GM18873 (cell line): ENCODE measurements at regions not wholly inside any gene's neighbourhood (a gene's known extent, or its start where the extent isn't known, plus 50 kb on each side); places are given as distances from the start of the nearest gene placed in this dataset.
"Not testable (repeated sequence)": the region's sequence is repeated elsewhere in the genome, so short reads cannot be mapped to it uniquely, and the experiment has no call there.

Source experiments
- ATAC-seq: cut with Tn5 transposase; IDR thresholded peaks from one replicate; pipeline ENCODE4 v1.9.1; 2021; ENCODE audit warnings: mild to moderate bottlenecking, moderate library complexity, moderate number of reproducible peaks; ENCODE audit not compliant: unreplicated experiment, low FRiP score

DNA sequence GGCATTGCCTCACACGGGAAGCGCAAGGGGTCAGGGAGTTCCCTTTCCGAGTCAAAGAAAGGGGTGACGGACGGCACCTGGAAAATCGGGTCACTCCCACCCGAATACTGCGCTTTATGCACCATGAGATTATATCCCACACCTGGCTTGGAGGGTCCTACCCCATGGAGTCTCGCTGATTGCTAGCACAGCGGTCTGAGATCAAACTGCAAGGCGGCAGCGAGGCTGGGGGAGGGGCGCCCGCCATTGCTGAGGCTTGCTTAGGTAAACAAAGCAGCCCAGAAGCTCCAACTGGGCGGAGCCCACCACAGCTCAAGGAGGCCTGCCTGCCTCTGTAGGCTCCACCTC is 145.1 kb upstream of the BCL6 start:
- not testable (repeated sequence) for ATAC-seq

DNA sequence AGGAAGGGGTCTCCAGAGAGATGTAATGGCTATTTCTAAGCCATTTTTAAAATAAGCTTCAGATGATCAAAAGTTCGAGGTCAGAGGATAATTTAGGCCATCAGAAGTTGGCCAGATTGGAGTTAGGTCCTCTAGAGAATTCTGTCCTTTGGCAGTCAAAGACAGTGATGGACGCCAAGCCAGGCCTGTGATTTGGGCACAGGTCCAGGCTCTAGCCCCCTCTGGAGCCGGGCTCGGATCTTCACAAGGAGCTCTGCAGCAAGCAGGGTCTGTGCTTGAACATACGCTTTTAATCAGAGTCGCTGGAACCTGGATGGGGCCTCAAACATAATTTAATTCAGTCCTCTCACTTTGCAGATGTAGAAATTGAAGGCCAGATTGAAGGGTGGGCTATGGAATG is 151.4 kb upstream of the BCL6 start:
- no peak for ATAC-seq

DNA sequence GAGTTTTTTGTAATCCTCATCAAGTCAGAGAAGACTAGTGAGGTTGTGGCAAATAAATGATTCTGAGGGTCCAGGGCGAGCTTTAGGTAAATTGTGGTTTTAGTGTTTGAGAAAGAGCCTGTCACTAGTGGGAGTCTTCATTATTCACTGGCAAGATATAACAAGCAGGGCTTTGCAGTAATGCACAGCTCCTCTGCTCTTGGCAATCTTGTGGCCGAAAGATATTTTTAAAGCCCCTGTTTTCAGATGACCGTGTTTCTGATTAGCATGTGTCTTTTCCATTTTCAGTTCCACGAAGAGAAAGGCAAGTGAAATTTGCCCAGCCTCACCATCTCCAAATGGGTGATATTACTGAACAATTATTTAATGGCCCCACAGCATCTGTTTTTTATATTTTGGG is 154.0 kb upstream of the BCL6 start:
- ATAC-seq = no peak

DNA sequence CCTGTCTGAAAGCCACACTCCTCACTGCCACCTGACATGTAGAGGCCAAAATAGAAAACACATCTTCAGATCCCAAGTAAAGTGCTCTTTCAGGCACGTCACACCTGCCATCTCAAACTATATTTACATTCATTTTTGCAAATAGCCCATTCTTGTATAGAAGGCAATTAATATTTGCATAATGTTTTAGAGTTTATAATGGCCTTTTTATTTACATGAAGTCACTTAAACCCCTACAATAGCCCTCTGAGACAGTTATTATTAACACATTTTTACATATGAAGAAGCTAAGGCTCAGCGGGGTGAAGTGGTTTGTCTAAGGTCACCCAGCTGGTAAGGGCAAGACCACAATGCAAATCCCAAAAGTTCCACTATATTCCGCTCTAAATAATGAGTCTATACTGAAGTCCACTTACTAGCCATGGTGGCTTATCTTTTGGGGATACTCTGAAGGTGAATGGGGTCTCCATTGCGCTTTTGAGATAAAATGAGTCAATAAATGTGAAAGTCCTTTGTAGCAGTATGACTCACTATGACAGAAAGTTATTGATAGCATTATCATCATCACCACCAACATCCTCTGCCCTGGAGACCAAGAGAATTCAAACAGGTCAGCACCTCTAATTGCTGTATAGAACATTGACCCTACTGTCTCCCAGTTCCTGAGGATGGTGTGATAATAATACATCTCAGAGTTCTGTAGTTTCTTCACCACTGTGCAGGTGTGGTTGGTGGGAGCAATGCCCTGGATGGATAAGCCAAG is 155.9 kb upstream of the BCL6 start:
- no peak for ATAC-seq

DNA sequence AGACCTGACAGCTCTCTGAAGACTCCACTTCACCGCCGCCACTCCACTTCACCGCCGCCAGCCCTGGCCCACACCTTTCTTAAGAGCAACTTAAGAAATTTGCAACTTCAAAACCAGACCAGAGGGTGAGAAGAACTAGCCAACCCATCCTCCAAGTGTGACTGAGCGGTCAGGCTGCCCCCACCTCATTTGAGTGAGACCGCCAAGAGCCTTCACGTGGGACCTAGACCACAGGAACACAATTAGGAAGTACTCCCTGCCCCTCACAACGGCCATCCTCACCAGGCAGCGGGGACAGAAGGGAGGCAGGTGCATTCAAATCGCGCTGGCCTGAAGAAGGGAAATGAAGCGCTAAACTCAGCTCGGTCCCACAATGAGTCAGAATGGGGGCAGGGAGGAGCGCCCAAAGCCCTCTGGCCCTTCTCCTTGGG is 156.8 kb upstream of the BCL6 start:
- no peak for ATAC-seq

DNA sequence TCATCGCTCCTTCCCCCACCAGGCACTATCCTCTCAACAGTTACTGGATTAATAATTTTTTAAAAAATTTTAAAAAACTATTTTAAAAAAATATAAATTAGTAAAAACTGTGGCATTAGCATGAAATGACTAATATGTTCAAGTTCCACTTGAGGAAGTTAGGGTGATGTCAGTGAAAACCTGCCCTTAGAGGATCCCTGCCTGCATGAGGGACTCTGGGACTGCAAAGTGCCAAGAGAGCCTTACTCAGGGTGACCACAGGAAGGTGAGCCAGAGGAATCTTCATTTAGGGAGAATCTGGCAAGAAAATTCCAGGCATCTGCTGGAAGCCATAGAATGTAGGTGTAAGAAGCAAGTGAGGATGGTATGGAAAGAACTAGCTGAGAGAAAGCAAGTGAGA is 157.7 kb upstream of the BCL6 start:
- no peak for ATAC-seq

DNA sequence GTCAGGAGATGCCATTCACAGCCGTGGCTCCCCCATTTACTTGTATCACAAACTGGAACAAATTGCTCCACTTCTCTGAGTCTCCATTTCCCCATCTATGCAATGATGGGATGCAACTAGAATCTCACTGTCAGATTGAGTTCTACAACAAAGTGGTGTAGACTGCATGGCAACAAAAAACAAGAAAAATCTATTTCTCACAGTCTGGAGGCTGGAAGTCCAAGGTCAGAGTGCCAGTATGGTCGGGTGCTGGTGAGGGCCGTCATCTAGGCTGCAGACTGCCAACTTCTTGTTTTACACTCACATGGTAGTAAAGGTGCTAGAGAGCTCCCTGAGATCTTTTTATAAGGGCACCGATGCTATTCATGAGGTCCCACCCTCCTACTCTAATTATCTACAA is 158.4 kb upstream of the BCL6 start:
- ATAC-seq = no peak

DNA sequence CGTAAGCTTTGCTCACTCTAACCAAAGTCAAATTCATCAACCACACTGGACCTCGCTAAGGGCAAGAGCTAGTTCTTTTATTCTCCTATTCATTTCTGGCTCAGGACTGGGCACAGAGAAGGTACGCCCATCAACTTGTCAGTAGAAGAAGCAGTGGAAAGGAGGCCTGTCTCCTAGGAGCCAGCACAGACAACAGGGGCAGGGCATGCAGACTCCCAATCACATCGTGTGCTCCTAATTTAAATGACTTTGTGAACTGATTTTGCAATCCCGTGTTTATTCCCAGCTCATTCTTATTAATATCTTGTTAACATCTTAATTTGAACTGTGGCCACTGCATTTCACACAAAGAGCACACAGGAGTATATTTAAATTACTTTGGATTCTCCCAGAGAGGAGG is 161.1 kb upstream of the BCL6 start:
- ATAC-seq = no peak

DNA sequence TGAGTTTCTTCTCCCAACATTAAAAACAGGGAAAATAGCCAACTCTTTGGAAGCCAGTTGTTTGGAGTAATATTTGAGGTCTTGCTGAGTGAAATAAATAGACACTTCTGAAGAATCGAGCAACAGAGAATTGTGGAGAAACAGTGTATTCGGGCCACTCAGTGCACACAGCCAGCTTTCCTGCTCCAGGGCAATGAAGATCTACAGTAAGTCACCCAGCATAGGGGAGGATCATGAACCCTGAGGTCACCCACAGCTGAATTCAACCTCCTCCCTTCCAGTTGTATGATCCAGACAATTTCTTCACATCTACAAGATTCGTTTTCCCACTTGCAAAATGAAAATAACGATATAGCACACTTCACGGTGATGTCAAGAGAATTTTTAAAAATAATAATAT is 161.7 kb upstream of the BCL6 start:
- ATAC-seq = no peak

DNA sequence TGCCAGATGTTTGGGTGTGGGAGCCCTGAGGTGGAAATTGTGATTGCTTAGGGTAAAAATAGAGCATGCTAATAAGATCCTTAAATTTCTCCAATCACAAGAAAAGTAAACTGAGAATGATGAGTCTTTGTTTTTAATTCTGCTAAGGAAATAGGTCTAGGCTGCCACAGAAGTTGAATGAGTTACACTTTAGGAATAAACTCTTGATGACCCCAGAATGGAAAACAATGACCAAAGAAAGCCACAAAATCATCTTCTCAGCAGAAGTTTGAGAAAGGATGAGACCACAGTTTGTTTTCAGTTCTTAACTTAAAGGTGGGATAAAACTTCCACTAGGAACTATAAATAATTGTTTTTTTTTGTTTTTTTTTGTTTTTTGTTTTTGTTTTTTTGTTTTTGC is 164.6 kb upstream of the BCL6 start:
- no peak for ATAC-seq

DNA sequence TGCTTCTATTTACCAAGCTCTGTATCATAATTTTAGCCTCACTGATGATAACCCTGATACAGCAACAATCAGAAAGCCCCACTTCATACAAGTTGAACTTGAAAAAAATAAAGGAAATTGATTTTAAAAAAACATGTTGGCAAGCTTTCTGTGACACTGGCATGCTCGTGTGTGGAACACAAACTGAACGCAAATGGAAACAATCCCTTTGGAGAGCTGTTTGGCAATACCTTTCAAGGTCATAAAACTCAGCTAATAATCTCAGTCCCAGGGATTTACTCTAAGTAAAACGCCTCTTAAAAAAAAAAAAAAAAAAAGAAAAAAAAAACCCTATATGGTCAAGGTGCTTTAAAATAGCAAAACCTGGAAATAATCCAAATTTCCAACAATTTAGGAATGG is 166.7 kb upstream of the BCL6 start:
- ATAC-seq = no peak

DNA sequence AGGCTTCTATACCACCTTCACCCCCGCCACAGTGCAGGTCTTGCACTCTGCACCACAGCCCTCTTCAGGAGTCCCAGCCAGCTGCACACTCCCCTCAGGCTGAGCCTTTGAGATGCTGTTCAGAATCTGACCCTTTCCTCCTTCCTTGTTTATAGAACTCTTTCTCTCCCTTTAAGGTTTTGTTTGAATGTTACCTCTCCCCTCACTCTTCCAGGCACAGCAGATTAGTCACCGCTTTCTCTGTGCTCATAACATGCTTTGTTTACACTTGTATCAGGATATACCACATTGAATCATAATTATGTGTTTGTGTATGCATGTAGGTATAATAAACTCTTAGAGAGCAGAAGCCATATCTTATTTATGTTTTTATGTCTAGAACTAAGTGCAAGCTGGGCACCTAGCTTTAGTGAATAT is 168.4 kb upstream of the BCL6 start:
- no peak for ATAC-seq

DNA sequence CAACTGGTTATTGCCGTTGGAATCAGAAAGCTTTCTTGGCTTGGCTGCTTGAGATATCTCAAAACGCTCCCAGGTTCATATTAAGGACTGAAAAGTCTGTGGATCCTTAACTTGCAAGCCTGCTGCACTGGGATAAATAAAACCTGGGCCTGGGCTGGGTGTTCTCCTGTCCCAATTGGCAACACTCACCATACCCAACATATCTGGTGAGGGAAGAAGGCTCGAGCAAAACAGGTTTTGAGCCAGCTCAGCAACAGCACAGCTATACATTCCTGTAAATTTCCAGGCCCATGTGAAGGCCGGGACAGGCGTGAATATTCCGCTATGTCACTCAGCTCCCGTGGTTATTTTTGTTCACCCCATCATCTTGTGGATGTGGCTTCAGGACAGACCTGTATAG is 169.0 kb upstream of the BCL6 start:
- no peak for ATAC-seq

DNA sequence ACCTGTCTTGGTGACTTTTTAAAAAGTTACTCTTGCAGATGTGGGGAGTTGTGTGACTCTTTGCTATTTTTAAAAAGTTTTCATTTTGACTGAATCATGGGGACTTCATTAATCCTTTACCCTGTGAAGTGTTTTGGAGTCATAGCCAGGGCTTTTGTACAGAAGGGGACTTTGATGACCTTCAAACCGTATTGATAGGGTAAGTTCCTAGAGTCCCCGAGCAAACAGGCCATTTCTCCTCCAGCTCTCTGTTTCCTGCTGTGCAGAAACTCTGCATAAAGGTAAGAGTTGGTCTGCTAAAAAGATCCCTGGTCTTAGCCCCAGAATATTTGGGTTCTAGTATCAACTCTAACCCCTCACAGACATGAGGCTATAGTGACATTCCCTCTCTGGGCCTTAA is 170.8 kb upstream of the BCL6 start:
- no peak for ATAC-seq

DNA sequence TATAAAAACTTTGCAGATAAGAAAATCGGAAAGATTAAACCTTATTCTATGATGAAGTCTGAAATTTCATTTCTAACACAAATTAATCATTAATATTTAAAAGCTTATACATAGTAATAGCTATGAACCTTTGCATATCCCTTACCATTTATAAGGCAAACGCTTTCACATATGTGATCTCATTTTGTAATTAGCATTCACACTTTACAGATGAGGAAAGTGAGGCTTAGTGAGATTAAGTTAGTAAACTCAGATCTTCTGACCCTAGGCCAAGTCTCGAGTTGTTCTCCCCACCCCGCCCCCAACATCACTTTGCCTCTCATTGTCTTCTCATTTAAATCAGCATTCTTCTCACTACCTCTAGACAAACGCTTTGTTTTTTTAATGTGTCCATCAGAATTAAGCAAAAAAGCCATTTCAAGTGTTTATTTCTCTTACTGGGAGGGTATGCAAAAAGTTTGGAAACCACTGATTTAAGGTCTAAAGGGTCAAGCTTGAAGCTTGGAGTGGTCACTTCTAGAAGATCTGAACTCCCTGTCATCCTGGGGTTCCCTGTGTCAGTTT is 172.9 kb upstream of the BCL6 start:
- ATAC-seq = no peak

DNA sequence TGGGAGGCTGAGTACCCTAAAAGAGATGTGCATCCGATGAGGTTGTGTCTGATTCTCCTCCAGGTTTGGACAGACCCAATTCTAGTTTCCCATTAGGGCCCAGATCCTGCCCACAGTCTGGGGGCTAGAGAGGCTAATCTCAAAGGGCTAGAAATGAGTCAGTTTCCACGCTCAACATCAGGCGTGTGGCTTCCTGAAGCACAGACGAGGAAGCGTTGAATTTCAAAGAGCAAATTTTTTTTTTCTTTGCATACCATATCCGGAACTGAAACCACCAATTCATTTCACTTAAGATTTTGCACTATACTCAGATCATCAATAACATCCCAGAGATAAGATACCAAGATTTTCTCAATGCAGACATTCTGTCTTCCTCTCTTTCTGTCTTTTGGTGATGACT is 173.8 kb upstream of the BCL6 start:
- ATAC-seq = peak; percentile 88

DNA sequence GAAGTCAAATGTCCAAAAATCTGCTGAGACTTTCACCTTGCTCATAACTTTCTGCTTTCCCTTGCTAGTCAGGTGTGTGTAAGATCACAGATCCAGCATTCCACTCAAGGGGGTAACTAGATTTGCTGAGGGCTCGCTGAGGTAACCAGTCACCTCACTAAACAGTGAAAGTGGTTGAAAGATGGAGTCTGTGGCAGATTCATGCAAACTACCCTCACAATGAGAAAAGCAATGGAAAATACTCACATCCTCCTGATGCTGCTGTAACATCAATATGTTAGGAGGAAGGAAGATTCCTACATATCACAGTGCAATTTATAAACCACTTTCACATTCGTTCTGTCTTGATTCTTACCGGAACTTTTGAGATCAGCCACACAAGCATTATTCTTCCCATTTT is 174.3 kb upstream of the BCL6 start:
- peak; percentile 30 for ATAC-seq

DNA sequence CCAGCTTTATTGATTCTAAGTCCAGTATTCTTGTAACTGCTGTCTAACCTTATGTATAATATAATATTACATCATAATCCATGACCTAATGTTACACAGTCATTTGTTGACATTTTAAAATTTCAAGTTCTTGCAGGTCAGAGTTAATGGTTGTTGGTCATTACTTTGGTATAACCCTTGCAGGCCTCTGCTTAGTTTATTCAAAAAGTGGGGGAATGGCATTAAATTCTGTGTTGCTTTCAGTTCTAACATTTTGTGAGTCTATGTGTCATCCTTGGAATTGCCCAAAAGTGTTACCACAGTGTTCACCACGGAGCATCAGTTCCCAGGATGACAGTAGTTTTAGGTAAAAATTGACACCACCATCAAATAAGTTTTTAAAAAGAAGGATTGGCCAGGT is 174.8 kb upstream of the BCL6 start:
- no peak for ATAC-seq

DNA sequence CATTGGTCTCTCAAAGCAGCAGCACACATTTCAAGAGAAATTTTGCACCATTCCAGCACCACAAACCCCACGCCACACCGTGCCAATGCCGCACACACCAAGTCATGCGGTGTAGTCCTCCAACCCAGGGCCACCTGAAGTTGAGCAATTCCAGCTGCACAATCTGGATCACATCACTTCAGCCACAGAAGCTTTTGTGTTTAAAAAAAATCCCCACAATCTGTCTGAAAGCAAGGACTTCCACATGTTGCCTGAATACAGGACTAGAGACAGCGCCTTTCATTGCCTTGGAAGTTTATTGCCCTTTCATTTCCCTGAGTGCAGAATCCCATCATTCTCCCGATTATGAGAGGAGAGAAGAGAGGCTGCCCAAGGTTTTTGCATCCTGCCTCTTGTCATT is 175.6 kb upstream of the BCL6 start:
- no peak for ATAC-seq

DNA sequence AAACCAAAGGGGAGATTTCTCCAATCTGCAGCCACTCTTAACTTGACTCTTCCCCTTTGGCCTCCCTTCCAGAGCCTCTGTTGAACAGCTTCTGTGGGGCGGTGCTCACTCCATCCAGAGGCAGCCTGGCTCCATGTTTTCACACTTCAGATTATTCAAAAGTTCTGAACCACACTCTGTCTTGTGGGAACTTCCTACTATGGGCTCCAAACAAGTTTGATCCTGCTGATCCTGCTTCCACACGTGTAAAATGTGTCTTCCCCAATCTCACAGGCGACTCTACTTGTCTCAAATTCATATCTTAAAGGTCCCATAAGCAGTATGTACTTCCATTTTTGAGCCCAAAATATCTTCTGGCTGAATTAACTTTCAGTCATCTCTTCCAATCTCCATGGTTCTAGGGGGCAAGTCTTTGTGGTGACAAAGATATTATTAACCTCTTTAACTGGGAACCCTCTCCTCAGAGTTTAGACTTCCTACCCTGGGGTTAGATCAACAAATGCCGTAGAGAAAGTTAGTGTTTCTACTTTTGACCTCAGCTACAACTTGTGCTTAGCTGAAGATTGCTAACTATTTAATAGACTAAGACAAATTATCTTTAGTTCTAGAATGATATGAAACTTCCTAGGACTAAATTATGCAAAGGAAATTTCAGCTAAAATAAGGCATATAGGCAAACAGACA is 176.3 kb upstream of the BCL6 start:
- no peak for ATAC-seq

DNA sequence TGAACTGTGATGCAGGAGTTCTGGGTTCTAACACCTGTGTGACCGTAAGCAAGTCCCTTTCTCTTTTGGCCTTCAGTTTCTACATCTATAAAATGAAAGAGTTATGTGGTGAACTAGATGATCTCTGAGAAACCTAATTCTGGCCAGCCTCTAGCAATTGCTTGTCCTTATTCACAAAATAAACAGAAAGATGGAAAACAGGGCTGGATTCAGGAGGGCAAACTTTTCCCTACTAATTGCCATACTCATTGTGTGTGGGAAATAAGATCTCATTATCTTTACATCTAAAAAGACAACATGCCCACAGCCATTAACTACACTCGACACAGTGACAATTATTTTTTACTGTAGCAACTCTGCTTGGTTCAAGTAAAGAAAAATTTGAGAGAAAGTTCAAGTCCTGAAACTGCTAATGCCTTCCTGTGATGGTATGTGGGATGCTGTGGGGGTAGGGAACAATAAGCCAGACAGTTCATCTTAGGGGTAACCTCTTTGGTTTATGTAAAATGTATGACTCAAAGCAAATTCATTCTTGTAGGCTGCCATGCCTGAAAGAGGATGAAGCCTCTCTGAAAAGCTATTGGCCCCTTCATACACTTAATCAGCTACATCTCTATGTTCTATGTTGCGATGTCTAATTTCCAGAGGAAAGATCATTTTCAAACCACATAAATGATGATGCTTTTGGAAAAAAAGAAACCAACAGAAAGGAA is 177.6 kb upstream of the BCL6 start:
- ATAC-seq = no peak
